Inferior parietal cortex (tissue), 1 donor: ENCODE measurements at regions not wholly inside any gene's neighbourhood (a gene's known extent, or its start where the extent isn't known, plus 50 kb on each side); places are given as distances from the start of the nearest gene placed in this dataset.
"Not testable (repeated sequence)": the region's sequence is repeated elsewhere in the genome, so short reads cannot be mapped to it uniquely, and the experiment has no call there.

Experiments used
- DNase-seq: peaks from one replicate; pipeline ENCODE4 v3.0.0-alpha.2; 2016; ENCODE audit errors: extremely low spot score

DNA sequence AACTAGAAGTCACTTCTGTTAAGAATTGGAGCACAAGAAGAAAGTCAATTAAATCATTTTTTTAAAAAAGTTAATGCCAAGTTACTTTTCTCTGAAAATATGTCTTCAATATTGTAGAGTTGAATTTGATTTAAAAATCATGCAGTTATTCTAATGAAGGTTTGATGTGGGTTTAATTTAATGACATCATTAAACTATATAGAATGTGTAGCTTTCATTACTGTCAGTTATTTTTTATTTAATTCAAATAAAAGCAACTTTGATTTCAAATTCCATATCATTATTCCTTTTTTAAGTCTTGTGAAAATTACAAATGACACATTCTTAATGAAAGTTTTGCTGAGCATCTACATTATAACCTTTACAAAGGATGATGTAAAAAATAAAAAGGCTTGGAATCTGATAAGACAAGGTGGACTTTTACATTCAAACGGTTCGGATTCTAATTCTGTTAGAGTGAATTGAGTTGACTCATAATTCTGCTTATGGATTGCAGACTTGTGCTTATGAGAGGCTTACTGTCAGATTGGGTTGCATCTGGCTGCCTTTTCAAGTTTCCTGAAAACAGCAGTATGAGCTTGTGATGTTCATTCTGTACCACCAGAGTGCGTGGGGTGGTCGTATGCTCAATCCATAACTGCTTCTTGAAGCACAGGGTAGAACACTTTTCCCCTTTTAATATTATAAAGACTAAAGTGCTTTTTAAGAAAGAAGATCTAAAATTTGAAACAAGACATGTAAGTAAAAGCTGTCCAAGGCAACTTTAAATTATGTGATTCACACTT is 253.0 kb upstream of the ARRDC3 start:
- no peak for DNase-seq

DNA sequence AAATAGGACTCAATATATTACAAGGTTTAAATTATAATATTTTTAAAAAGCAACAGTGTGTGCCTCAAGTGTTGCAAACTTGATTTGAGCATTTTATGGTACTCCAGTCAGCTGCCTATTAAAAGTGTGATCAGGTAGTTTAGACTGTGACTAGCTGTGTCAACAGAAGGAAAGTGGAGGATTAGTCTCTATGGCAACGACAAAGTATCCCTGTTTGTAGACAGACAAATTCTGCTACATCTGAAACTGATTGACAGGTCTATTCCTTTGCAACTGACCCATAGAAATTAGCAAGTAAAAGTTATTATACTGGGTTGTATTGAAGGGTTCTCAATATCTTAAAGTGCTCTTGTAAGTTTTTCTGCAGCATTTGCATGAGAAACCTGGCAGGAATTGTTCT is 249.8 kb upstream of the ARRDC3 start:
- no peak for DNase-seq

DNA sequence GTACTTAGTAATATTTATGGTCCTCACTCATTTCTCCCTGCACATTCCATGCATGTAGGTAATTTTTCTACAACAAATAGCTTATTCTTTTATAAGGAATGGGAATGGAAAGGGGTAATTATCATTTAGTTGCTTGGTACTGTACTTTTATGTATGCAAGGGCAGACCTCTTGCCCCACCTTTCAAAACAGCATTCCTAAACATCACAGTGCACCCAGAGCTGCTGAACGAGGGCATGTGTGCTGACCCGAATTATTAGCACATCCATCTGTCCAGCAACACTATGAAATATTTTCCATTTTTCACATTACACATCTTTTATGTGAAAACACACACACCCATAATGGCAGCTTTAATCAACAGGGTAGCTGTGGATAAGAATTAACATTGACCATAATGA is 228.6 kb upstream of the ARRDC3 start:
- DNase-seq: no peak

DNA sequence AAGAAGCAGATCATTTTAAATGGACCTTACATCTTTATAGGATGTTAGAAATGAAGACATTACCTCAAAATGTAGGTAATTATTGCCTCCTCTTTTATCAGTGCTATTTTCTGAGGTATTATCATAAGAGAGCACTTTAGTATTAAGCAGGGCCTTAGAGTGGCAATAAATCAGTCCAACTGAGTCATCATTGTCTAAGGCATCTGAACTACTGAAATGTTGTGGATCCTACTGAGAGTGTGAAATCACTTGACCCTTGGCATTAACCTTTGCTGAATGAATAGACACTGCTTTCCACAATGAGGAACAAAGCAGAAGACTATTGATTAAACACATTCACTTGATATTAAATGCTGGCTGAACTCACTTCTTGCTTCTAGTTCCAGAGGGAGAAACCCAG is 224.6 kb upstream of the ARRDC3 start:
- no peak for DNase-seq

DNA sequence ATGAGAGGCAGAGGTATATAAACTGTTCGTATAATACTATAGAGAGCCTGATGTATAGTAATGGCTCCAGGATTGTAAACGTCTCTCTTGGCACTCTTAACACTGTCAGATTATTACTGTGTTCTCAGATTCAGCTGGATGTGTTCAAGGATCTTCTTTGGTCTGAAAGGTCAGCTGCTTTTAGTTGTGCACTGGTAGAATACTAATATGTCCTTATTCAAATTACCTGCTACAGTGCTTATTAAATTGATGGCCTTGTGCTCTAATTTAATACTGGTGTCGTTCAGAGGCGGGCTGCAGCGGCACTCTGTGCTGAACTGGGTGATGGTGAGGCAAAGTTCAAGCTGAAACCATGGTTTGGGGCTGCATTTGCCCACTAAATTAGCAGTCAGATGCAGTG is 216.7 kb upstream of the ARRDC3 start:
- DNase-seq: no peak

DNA sequence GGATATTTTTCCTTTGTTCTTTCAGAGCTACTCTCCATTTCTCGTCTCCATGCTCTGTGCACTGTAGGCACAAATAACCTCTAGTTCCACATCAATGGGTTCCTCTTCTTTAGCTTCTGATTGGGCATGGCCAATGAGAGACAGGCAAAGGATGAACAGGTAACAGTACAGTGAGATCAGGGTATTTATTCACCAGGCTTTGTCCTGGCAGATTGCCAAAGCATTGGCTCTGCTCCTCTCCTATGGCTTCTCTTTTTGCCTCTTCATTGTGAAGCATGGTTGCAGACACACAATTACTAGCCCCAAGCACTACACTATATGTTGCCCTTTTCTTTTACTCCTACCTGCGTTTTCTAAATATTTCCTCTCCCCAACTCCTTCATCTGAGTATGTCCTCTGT is 215.1 kb upstream of the ARRDC3 start:
- DNase-seq: no peak

DNA sequence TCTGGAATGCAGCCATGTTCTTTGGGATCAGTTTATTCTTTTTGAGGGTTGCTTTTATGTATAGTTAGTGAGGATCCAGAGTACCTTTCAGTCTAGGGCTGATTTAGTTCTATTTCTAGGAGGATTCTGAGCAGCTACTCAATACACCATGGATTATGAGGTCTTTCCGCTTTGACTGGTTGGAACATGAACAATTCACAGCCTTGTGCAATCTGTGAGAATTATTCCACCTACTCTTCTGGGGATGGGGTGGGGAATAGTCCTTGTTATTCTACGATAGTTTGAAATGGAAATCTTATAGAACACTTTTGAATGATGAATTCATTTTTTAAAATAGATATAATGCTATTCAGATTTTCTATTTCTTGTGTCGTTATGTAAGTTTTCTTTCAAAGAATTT is 212.3 kb upstream of the ARRDC3 start:
- DNase-seq: no peak

DNA sequence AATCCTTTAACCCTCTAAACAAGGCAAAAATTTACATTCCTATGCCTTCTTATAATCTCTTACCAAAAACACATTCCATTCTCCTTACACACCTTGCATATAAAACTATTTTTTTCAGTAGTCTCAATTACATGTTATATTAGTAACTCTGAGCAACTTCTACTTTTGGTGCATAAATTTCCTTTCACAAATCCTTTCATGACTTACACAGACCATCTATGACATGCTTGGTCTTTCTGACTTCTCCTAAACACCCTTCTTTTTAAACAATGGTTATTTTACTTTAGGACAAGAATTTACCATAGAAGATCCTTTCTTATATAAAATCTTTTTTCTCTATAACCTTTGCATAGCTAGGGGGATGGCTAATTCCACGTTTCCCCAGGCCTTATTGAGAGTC is 208.0 kb upstream of the ARRDC3 start:
- no peak for DNase-seq

DNA sequence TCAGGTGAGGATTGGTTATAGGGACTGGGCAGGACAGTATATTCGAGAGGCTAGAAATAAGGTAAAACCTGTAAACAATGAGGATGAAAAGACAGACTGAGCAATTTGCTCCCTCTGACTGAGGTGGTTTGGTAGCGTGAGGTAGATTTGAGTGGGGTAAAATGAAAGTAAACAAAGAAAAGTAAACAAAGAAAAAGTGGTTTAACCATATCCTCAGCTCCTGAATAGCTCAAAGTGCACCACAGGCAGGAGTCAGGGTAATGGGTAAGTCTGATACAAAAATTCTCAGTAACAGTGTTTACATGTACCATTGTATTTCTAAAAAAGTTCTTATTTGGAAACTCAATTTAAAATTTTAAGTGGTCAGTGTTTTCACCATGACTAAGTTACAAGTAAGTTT is 203.1 kb upstream of the ARRDC3 start:
- no peak for DNase-seq

DNA sequence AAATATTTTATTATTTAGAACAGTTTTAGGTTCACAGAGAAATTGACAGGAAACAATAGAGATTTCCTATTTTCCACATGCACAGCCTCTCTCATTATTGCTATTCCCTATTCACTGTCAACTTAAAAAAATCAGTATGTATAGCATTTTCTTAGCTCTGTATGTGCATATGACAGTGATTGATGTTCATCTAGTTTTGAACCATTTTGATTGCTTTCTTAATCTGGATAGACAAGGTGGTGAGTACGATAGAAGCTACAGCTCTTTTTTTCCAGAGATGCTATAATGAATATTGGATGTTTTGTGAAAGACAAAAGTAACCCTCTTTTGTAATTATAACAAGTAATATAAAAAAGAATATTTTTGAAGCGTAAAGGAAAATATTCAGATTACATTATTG is 201.2 kb upstream of the ARRDC3 start:
- DNase-seq: no peak

DNA sequence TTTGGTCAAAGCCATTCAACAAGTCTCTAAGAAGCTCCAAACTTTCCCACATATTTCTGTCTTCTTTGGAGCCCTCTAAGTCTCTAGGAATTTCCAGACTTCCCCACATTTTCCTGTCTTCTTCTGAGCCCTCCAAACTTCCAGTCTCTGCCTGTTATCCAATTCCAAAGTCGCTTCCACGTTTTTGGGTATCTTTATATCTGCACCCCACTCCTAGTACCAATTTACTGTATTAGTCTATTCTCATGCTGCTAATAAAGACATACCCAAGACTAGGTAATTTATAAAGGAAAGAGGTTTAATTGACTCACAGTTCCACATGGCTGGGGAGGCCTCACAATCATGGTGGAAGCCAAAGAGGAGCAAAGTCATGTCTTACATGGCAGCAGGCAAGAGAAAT is 182.9 kb upstream of the ARRDC3 start:
- DNase-seq: not testable (repeated sequence)

DNA sequence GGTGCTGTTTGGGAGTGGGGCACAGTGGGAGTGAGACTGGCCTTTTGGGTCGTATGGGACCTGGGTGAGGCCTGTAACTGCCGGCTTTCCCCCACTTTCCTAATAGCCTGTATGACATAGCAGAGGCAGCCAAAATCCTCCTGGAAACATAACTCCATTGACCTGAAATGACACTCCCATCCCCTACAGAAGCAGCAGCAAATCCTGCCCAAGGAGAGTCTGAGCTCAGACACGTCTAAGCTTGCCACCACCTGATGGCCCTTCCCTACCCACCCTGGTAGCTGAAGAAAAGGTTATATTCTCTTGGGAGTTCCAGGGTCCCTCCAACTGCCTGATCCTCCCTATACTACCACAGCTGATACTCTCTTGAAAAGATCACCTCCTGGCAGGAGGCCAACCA is 179.8 kb upstream of the ARRDC3 start:
- DNase-seq: no peak

DNA sequence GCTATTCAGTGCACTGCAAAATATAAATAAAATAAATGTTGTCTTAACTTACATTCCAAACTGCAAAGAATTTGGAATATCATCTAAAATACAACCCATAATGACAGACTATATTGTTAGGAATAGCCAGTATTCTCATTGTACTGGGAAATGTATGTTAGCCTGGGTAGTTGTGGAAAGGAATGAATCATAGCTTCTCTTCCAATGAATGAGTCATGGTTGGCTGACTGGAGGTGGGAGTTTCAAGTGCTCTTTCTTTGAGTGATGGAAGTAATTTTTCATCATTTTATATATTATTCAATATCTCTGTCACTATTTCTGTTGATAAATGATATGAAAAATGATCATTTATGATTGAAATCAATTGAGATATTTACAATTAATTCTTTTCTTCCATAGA is 158.6 kb upstream of the ARRDC3 start:
- DNase-seq: no peak

DNA sequence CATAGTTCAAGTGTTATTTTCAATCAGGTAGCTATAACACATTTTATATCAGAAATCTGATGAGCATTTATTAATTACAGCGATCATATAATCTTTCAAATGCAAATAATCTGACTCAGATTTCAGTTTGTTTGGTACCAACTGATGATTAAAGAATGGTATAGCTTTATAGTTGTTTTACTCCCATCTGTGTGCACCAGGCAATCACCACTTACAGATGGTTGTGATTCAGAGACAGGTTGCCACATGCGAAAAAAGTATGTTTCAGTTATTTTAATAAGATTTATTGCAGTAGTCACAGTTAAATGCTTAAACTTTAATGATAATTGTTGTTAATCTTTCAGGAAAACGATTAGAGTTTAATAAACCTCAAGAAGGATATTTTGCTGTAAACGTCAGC is 155.1 kb upstream of the ARRDC3 start:
- DNase-seq: no peak

DNA sequence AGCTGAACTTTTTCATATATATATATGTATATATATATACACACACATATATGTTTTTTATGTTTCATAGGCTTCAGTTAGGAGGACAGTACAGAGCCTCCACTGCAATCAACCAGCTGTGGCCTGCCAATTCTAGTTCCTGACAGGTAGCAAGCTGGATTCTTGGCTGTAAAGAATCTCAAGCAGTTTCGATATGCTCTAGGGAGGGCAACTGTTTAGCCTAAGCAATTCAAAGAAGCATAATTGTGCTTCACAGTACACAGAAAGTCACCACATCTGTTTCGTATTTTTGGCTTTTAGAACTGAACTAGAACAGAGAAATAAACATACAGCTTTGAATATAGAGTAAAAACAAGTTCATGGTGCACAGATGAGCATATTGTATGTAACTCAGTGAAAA is 152.4 kb upstream of the ARRDC3 start:
- DNase-seq: no peak

DNA sequence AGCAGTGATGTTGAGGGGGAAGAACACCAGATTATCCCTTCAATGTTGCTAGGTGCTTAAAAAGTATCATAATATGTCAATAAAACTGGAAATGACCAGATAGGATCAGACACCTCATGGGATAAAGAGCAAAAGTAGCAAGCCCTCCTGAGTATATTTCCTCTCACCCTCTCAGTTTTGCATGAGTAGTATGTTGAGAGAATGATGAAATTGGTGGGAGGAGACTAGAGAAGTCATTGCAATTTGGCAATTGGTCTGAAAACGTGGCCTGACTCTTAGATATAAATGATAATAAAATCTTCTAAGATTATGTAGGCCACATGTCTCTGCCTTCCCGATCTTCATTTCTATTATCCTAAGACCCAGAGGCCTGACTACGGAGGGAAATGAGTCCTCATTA is 151.2 kb upstream of the ARRDC3 start:
- no peak for DNase-seq

DNA sequence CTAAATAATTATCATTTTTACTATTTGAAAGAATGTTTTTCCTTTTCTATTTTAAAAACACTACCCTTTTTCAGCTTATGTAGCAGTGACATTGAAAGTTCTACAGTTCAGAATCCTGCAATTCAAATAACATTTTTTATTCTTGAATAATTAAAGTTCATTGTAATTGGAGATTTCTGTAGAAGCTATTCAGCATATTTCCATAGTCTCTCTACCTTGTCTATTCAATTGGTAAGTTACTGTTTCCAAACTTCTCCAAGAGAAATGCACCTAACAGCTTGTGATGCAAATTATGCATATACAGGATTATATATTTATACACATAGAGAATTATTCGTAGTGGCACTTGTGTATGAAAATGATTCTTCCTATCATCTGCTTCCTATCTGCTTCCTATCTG is 149.7 kb upstream of the ARRDC3 start:
- no peak for DNase-seq

DNA sequence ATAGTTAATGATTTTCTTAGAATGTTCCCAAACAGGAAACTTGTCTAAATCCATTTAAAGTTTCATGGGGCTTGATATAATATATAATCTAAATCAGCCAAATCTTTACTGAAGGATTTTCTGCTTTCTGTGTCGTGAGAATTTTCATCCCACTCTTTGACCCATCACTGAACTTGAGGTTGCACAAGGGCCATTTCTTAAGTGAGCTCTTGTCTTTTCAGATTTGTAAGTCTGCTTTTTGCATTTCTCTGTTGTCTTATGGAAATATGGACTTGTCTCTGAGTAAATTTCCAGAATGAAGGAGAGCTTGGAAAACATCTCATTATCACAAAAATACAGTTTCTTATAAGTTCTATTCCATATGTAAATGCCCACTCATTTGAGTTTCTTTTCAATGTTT is 149.2 kb upstream of the ARRDC3 start:
- no peak for DNase-seq

DNA sequence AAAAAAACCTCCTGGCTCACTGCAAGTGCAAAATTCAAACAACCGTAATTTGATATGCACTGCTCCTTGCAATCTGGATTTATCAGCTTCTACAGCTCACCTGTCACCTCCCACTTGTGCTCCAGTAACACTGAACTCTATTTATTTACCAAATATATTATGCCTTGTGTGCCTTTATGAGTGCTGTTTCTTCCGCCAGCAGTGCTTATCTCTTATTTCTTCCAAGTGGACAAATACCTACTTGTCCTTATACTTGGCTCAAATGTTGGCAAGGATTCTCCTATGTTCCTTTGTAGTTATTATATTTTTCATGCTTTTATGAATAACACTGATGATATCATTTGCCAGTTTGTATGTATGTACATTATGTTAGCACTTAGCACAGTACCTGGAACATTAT is 145.7 kb upstream of the ARRDC3 start:
- no peak for DNase-seq

DNA sequence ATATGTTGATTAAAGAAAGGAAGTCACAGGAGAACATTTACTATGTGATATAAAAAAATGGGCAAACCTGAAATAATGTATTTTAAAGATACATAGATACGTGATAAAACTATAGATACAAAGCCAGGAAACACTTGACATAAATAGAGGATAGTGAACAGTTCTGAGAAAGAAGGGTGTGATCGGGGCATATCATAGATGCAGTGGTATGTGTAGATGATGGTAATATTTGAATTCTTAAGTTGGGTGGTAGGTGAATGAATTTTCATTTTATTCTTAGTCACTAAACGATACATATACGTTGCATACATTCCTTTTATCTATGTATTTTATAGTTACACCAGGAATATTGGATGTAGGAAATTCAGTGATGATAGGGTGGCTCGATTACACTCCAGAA is 138.7 kb upstream of the ARRDC3 start:
- no peak for DNase-seq

DNA sequence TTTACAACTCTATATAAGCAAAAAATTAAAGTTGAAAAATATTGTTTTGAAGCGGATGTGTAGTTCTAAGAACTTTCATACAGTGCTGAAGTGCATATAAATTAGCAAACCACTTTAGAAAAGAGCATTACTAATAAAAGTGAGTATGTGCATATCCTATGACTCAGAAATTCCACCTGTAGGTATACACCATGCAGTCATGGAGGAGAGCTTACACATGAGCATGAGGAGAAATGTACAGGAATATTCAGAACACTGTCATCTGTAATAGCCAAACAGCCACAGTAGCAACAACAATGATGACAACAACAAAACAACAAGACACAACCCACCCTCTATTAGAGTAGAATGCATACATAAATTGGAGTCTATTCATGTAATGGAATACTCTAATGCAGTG is 138.2 kb upstream of the ARRDC3 start:
- DNase-seq: no peak

DNA sequence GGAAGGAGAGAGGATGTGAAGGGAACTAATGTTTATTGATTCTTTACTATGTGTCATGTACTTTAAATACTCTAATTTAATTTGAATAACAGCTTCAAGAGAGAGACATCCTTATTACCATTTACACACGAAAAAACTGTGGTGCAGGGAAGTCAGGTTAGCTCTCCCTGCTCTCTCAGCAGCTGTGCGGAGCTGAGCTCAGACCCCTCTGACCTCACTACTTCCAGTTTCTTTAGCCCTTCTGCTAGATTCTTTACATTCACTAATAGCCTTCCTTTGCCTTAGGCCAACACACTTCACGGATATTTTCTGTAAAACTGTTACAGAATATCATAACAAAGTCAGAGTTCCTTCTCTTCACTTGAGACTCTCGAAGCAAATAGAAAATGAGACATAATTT is 131.3 kb upstream of the ARRDC3 start:
- DNase-seq: no peak

DNA sequence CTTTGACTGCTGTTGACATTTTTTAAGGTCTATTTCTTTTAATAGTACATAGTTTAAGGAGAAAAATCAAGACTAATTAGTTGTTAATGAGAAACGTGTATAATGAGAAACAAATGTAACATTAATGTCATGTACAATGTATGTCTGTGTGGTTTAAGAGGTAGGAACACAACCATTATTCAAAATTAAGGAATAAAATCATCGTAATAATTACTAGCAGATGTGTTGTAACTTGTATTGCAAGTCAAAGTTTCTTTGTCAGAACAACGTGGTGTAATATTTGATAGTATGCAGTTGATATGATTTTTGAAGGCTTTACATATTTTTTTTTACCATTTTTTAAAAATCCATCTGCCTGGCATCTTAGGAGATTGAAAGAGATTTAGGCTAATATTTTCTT is 120.2 kb upstream of the ARRDC3 start:
- DNase-seq: no peak

DNA sequence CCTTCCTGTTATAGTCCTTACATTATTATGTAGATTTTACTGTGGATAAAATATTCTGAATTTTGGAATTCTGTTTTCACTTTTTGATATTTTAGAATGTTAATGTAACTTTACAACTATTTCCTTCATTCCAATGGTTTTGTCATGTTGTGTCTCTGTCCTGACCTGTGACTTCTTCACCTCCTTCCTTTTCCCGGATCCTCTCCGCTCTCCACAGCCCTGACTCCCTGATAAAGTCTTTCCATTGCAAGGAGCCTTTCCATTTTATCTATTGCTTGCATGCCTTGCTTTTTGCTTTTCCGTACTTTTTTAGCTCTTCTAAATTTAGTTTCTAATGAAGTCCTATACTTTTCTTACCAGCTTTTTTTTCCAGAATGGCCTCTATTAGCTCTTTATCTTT is 117.6 kb upstream of the ARRDC3 start:
- DNase-seq: no peak
